ENCODE measurements at regions not wholly inside any gene's neighbourhood (a gene's known extent, or its start where the extent isn't known, plus 50 kb on each side); places are given as distances from the start of the nearest gene placed in this dataset.
A peak's percentile ranks its signal among the peaks of the same experiment; 100 is the strongest.

DNA sequence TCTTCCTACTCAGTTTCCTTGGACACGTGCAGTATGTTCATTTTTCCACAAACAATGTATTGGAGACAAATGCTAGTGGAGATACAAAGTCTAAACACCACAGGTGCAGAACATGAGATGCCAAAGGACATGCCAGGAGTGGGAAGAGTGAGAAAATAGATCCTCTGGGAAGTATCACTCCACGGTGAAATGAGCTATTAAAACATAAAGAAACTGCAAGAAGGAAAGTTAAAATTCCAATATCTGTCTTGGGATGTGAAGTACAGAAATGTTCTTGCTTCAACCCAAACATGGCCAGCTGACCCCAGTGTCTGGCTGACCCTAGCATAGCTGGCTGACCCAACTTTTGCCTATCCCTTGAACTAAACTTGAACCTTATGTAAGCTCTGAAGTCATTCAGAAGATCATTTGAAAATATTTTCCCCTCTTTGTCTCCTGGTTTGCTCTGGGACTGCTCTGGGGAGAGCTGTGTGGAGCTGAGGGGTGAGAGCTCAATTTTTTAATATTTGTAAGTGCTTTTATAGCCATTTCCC, 59.5 kb downstream of the FZD1 start:
- DNase-seq (ENCODE audit: low spot score) = no peak

DNA sequence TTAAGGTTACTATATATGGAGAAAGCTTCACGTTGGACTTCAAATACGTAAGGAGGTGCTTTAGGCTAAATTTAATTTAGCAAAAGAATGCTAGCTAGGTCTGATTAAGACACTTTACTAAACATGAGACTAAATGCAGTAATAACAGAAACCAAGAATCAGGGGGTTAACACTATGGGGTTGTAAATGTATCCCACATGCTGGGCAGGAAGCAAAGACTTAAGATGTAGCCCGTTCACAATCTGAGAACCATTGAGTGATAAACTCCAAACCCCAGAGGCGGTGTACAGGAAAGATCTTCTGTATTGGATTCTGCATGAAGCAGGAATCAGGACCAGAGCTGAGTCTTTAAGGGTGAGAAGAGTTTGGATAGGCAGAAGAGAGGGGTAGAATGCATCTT, 60.4 kb downstream of the FZD1 start:
- DNase-seq (ENCODE audit: low spot score) = no peak

DNA sequence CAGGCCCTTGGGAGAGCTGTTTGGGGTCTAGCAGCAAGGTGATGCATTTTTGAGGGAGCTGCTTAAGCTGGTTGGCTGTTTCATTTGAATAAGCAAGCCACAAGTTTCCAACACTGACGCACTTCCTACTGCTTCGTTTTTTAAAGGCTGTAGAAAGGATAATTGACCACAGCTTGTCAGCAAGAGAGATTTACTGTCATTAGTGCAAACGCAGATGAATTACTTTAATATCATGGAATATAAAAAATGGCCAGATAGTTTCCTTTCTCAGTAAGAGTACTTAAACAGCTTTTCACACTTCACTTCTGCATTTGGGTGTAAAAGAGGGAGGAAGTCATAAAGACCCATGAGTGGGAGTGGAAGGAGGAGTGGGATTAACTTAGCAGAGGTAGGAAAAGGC, 61.5 kb downstream of the FZD1 start:
- peak; percentile 33 for DNase-seq (ENCODE audit: low spot score)

DNA sequence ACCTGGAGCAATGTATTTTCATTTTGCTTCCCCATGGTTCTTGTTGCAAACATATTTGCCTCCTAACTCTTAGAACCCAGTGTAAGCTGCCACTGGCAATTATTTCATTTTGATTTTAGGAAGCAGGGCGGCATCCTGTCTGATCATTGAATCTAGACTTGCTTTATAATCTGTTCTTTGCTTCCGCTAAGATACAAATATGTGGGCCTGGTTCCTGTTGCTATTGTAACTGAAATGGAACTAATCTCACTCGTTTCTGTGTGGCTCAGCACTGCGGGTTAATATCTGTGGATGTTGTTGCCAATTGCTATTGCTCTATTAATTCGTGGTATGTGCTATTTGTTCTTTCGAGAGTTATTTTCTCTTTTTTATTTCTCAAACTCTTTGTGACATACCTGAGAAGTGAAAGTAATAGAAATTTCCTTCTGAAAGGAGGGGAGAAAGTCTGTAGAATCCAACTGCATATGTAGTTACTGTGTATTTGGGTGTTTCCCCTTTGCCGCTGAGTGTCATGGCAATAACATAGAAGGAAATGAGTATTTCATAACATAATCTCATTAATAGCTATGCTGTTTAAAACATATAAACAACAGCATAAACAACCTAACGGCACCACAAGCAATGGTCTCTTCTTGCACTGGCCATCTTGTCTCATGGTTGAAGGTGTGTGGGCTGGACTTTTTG, 62.4 kb downstream of the FZD1 start:
- no peak for DNase-seq (ENCODE audit: low spot score)

DNA sequence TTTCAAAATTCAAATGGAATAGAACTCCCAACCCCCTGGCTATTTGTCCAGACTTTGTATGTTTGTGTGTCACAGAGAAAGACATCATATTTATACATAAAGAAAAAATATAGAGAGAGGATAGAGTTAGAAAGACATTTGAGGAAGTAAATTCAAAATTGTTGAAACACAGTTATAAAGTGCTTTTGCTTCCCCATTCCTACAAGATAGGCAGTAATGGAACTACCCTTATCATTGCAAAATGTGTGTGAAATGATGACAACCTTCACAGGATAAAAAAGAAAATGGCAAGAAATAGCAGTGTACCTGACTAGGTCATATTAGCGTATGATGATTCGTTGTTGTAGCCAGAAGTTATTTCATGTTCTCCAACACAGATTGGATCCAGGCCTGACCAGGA, 63.1 kb downstream of the FZD1 start:
- DNase-seq (ENCODE audit: low spot score) = no peak

DNA sequence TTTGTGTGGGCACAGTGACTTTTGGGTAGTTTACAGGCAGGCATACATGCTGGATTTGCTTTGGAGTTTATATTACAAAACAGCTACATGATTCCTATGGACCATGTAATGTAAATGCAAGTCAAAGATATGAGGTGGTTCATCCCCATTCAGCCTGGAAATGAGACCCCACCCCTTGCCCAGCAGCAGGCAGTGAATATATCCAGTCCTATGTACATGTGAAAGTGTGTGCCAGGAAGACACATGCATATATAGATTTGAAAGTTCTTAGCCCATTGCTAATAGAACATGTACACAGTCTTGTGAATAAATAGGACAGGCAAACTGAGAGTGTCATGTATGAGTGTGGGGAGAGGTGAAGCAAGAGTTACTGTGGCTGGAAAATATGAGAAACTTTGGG, 65.3 kb downstream of the FZD1 start:
- no peak for DNase-seq (ENCODE audit: low spot score)

DNA sequence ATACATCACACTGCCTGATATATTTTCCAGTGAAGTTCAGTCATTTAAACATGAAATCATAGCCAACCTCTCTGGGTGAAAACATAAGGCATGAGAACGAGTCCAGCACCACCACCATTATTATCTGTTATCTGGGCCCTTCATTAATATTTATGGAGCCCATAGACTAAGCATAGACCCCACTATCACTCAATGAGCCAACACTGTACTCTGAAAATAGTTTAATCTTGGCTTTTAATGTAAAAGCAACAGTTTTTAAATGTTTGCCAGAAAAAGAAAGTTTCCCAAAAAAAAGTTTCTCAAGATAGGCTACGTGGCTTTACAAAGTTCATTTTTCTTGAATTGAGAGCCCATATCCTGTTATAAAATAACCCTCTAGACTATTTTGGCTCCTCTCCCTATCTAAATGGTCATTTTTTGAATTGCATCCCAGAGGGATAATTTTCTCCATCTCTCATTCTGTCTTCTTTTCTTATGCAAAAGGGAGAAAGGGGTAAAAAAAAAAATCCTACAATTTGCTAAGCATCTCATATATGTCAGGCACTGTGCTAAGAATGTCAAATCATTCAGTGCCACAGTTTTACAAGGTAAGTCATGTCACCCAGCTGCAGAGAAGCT, 66.1 kb downstream of the FZD1 start:
- no peak for DNase-seq (ENCODE audit: low spot score)

DNA sequence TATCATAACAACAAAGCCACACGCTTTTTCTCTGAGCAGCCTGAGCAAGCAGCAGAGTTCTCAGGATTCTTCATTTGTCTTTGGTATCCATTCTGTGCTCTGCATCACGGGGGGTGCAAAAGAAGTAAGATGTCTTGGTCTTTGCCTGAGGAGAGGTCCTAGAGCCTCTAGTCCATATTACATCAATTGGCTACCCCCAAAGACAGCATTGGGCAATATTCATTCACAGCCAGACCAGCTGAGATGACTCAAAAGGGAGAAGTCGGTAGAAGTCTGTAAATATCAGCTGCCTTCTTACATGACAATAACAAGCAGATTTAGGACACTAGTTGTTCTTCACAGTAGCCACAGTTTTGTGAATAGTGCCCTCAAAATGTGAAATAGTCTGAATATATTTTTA, 66.6 kb downstream of the FZD1 start:
- DNase-seq (ENCODE audit: low spot score) = no peak

DNA sequence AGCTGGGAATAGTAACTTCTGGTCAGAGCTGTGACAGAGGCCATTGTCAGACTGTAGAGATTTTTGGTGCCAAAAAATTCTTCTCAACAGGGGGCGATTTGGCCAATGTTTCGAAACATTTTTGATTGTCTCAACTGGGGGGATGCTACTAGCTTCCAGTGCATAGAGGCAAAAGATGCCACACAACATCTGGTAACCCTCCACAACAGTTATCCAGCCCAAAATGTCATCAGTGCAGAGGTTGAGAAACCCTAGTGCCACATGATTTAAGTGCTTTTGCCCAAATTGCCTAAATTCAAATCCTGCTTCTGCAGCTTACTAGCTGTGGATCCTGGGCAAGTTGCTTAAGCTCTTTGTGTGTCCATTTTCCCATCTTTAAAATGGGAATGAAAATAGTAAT, 71.9 kb downstream of the FZD1 start:
- DNase-seq (ENCODE audit: low spot score) = no peak

DNA sequence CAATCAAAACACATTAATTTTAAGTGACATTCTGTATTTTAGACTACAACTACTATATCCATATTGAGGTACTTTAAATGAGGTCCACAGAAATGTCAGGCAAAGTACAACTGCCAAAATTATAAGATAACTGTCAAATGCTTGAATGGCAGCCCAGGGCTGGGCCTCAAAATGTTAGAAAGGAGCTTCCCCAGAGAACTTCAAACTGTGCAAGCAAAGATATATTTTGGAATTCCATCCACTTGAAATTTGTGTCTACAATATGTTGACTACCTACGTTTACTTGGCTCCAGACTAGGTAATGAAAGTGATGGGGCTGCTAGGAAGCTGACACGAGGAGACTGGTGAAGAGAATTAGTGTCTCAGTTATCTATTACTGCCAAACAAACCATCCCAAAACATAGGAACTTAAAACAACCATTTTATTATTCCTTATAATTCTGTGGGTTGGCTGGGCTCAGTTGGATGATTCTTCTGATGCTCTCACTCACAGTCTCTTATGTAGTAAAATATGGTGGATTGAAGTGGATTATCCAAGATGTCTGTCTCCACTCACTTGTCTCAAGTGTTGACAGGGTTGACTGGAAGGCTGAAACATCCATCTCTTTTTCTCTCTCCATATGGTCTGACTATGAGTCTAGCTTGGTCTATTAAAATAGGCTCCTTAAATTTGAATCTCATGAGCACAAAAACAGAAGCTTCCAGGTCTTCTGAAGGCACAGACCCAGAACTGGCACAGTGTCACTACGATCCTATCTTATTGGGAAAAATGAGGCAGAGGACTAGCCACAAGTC, 74.2 kb downstream of the FZD1 start:
- DNase-seq (ENCODE audit: low spot score) = no peak

DNA sequence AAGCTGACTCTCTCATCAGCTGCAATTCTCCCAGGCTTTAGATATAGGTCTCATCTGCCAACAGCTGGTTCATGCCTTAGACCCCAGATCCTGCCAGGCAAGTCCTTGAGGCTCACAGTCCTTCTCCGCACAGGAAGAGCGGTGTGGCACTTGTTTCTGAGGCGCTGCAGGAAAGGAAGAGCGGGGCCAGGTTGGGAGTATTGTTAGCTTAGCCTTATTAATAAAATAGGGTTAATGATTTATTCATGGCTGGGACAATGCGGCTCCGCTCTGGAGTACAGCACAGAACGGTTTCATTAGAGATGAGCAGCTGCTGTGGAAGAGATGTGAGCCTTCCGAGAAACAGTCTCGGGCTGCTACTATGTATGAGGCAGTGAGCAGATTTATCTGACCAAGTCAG, 78.1 kb downstream of the FZD1 start:
- no peak for DNase-seq (ENCODE audit: low spot score)

DNA sequence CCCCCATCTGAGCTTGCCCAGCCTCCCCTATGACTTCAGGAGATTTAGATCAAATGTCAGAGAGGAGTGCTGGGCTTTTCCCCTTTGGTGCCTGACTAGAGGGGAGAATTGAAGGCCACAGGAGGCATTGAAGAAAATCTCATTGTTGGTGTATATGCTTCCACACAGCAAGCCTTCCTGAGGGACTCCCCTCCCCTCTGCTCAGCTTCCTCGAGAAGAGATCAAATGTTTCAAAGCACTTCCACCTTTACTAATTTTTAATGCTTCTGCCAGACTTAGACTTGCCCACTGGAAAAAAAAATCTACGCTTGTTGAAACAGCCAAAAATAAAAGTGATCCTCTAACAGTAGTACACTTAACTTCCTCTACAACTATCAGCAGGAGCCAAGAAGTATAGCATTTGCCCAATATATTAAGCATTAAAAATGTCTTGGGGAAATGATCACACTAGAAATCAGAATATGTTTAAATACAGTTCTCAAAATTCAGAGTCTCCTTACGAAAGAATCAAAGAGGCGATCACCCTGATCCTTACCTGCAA, 79.3 kb downstream of the FZD1 start:
- DNase-seq (ENCODE audit: low spot score) = no peak

DNA sequence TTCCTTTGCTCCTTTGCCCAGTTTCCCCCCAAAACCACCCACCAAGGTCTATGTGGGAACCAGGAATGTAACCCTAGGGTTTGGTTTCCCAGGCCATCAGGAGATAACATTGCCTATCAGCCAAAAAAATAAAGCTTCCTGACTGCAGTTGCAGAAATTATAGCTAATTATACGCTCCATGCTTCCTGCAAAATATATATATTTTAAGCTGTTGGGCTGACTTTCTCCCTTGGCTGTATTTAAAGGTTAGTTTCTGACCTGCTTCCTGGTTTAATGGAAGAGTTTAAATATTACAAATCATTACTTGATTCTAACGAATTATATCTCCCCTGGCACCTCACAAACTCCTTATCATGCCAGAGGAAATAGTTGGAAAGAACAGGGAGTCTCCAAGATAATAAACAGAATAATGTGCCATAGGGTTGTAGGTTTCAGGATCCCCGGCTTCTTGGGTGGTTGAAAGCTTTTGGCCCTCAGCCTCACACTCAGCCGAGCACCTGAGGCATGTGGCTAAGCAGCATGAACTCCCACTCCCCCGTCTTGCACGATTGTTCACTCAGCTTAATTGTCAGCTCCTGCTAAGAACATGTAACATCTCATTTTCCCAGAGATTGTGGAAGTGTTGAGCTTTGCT, 79.9 kb downstream of the FZD1 start:
- no peak for DNase-seq (ENCODE audit: low spot score)

DNA sequence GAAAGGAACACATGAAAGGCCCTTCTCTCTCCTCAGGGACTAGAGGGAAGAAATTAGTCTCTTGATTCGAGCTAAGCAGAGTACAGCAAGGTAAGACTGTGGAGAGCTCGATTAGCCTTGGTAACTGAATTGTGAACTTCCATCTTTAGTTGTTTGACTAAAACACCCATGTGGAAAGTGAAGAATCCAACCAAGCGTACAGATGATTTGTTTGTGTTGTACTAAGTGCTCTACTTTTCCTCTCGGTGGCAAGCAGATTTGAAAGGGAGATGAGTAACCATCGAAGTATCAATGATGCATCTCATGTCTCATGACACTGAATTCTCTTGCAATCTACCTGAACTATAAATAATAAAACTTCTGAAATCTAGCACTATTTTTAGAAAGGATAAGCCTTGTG, 80.7 kb downstream of the FZD1 start:
- no peak for DNase-seq (ENCODE audit: low spot score)

DNA sequence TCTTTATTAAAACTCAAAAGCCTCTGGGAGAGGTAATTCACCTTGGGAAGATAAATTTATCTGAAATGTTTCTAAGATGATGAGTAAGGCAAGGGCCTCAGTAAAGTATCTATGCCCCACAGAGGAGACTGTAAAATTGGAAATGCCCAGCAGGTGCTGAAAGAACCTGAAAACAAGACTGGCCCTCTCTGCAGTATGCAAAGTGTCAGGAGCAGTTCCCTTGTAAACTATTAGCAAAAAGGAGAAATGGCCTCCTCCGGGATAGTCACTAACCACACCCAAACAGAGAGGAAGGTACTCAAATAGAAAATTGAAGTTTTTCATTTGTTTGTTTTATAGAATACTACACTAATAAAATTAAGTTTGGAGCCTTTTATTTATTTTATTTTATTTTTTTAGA, 81.2 kb downstream of the FZD1 start:
- DNase-seq (ENCODE audit: low spot score) = no peak

DNA sequence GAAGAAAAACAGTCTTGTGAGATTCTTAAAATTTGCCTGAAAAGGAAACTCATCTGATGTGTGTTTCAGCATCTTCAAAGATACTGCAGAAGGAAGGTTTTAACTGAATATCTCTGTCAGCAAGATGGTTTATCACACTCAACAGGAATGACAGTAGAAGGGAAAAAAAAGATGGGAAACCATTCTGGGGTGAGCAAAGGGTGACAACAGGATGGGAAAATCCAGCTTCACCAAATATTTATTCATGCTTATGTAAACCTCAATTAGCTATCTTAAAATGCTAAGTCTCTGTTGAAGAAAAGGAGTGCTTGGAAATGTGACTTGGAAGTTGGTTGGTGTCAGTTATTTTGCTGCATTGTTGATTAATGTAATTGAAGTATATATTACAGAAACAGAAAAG, 82.2 kb downstream of the FZD1 start:
- DNase-seq (ENCODE audit: low spot score) = no peak

DNA sequence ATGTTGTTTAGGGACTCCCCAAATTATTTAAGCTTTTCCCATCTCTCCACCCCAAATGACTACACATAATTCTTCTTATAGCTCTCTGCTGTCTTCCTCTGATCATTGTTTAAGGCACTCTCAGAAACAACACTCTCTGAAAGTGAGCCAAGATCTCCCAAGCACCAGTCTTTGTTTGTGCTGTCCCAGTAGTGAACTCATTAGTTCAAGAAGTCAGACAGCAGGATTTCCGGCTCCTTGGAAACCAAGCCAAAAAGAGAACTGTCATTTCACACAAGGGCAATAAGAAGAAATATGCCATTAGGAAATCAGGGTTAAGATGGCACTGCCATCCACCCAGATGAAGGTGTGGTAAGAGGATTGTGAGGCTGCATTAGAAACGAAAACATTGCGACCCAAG, 83.1 kb downstream of the FZD1 start:
- DNase-seq (ENCODE audit: low spot score) = peak; percentile 20

DNA sequence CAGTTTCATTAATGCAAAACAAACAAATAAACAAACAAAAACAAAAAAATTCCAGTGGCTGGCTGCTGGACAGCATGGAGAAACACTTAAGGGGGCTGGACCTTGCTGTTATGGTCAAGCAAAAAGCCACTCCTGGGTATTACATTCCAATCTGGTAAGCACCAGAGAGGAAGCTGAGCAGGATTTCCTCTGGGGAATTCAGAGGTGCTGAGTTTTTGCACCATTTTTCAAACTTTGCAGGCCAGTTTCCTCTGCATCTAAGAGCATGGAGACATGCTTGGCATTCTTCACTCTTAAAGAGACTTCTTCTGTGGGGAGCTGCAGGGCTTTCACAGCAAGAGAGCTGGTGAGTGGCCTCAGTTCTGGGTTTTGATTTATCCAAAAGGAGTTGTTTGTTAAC, 84.5 kb downstream of the FZD1 start:
- DNase-seq (ENCODE audit: low spot score) = peak; percentile 4

DNA sequence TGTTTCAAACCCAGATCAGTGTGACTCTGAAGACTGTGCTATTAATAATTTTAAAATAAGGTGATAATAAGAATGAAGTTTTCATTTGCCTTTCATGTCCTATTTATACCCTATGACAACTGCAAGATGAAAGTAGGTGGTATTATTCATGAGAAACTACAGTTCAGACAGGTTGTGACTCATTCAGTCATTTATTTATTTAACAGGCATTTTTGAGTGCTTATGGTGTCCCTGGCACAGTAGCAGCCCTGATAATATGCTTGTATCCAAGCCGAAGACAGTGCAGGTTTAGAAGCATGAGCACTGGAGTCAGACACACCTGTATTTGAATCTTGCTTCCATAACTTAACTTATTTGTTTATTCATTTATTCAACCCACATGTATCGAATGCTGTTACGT, 87.1 kb downstream of the FZD1 start:
- peak; percentile 72 for DNase-seq (ENCODE audit: low spot score)

DNA sequence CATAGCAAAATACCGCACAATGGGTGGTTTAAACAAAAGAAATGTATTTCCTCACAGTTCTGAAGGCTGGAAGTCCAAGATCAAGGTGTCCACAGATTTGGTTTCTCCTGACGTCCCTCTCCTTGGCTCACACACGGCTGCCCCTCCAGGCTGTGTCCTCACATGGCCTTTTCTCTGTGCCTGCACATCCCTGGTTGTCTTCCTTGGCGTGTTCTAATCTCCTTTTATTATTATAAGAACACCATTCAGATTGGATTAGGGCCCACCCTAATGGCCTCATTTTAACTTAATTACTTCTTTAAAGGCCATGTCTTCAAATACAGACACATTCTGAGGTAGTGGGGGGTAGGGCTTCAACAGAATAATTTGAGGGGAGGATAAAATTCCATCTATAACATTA, 87.9 kb downstream of the FZD1 start:
- DNase-seq (ENCODE audit: low spot score) = no peak

DNA sequence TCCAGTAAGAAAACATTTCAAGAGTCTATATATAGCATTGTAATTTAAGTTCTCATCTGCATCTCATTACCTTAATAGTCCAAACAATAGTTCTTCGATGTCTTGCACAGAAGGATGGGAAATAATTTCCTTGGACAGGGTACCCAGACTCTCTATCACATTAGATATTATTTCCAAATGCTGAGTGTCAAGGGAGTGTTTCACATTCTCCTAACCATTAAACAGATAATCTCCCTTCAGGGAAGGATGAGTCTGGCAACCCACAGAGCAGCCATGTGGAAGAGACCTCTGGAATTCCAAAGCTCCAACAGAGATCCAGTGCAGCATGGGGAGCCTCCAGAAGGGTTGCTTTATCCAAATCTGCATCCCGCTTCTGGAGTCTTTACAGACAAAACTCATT, 89.6 kb downstream of the FZD1 start:
- DNase-seq (ENCODE audit: low spot score) = no peak
